ENCODE measurements at regions not wholly inside any gene's neighbourhood (a gene's known extent, or its start where the extent isn't known, plus 50 kb on each side); places are given as distances from the start of the nearest gene placed in this dataset.
"Not testable (repeated sequence)": the region's sequence is repeated elsewhere in the genome, so short reads cannot be mapped to it uniquely, and the experiment has no call there.

DNA sequence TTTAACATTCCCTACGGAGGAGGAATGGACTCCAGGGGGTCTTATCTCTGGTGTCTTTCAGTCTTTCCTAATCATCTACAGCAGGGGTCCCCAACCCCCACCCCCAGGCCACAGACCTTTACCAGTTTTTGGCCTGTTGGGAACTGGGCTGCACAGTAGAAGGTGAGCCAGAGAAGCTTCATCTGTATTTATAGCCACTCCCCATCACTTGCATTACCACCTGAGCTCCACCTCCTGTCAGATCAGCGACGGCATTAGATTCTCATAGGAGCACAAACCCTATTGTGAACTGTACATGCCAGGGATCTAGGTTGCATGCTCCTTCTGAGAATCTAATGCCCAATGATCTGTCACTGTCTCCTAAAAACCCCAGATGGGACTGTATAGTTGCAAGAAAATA is 120.0 kb upstream of the TMTC4 start:
- no peak for DNase-seq (ENCODE audit: low read depth)
- H3K4me3 ChIP-seq (ENCODE audit: control insufficient read depth, low read depth, low read length) = no peak overlapping the region
- TF ChIP-seq, protein P1, sequence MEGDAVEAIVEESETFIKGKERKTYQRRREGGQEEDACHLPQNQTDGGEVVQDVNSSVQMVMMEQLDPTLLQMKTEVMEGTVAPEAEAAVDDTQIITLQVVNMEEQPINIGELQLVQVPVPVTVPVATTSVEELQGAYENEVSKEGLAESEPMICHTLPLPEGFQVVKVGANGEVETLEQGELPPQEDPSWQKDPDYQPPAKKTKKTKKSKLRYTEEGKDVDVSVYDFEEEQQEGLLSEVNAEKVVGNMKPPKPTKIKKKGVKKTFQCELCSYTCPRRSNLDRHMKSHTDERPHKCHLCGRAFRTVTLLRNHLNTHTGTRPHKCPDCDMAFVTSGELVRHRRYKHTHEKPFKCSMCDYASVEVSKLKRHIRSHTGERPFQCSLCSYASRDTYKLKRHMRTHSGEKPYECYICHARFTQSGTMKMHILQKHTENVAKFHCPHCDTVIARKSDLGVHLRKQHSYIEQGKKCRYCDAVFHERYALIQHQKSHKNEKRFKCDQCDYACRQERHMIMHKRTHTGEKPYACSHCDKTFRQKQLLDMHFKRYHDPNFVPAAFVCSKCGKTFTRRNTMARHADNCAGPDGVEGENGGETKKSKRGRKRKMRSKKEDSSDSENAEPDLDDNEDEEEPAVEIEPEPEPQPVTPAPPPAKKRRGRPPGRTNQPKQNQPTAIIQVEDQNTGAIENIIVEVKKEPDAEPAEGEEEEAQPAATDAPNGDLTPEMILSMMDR (conservative IDR thresholded peaks at IDR 0.05; ENCODE audit: control insufficient read depth, insufficient read depth, low read depth, low read length) = no peak

DNA sequence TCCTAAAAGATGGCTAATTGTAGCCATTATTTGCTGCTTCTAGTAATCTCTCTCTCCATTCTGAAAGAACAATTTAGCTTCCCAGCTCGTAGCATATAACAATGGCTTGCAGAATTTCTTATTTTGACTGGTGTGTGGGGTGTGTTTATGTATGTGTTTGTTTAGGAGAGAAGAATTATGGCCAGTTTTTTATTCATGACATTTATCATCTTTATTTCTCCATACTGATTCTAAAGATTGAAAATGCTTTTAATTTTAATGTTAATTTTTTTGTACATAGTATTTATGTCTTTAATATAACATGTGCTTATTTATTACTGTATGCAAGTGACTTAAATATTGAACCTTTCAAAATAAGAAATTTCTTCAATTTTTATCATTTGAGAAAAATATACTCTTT is 115.8 kb upstream of the TMTC4 start:
- TF ChIP-seq, protein P1 (conservative IDR thresholded peaks at IDR 0.05; ENCODE audit: control insufficient read depth, insufficient read depth, low read depth, low read length) = no peak
- H3K4me3 ChIP-seq (ENCODE audit: control insufficient read depth, low read depth, low read length) = no peak overlapping the region
- DNase-seq (ENCODE audit: low read depth) = no peak

- TF ChIP-seq, protein P1 (conservative IDR thresholded peaks at IDR 0.05; ENCODE audit: control insufficient read depth, insufficient read depth, low read depth, low read length) = no peak
- DNase-seq (ENCODE audit: low read depth) = peak; percentile 65
- H3K4me3 ChIP-seq (ENCODE audit: control insufficient read depth, low read depth, low read length) = no peak overlapping the region
Observed at GRCh38 chr13:100789968-100790367, 115.4 kb upstream of the TMTC4 start.

- H3K4me3 ChIP-seq (ENCODE audit: control insufficient read depth, low read depth, low read length) = no peak overlapping the region
- peak; percentile 75 for DNase-seq (ENCODE audit: low read depth)
- TF ChIP-seq, protein P1 (conservative IDR thresholded peaks at IDR 0.05; ENCODE audit: control insufficient read depth, insufficient read depth, low read depth, low read length) = no peak
Observed at GRCh38 chr13:100789481-100789880, 114.9 kb upstream of the TMTC4 start.

DNA sequence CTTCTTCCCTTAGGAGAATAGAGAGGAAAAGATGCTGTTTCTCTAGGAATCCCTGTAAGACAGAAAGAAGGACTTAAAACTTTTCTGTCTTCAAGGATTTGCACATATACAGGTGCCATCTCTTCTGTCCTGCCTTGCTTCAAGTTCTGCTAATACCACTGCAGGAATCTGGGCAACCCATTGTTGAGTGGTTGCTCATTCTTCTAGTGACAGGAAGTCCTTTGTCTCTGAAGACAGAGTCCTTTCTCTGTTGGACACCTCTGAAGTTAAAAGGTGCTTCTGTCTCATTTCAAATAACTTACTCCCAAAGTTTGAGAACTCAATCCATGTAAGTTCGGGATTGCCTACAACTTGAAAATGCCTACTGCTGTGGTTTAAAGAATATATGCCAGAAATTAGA is 114.4 kb upstream of the TMTC4 start:
- DNase-seq (ENCODE audit: low read depth) = no peak
- H3K4me3 ChIP-seq (ENCODE audit: control insufficient read depth, low read depth, low read length) = no peak overlapping the region
- TF ChIP-seq, protein P1 (conservative IDR thresholded peaks at IDR 0.05; ENCODE audit: control insufficient read depth, insufficient read depth, low read depth, low read length) = no peak

DNA sequence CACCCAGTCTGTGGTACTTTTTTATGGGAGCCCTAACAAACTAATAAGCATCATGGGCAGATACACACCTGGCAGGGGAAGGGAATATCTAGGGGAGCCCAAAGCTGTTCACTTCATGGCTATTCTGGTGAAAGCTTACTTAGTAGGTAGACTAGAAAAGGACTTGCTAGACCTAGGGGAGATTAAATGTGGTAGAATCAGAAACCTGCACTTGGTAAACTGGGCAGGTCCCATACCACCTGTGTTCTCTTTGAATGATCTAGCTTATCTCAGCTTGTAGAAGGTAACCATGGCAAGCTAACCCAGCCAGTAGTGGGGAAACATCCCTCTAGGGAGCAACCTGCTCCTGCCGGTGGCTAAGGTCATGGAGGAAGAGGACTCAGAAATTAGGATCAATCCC is 113.9 kb upstream of the TMTC4 start:
- no peak for DNase-seq (ENCODE audit: low read depth)
- H3K4me3 ChIP-seq (ENCODE audit: control insufficient read depth, low read depth, low read length) = no peak overlapping the region
- TF ChIP-seq, protein P1 (conservative IDR thresholded peaks at IDR 0.05; ENCODE audit: control insufficient read depth, insufficient read depth, low read depth, low read length) = no peak

- no peak for DNase-seq (ENCODE audit: low read depth)
- no peak overlapping the region for H3K4me3 ChIP-seq (ENCODE audit: control insufficient read depth, low read depth, low read length)
- TF ChIP-seq, protein P1 (conservative IDR thresholded peaks at IDR 0.05; ENCODE audit: control insufficient read depth, insufficient read depth, low read depth, low read length) = no peak
Observed at GRCh38 chr13:100787899-100788298, 113.3 kb upstream of the TMTC4 start.

DNA sequence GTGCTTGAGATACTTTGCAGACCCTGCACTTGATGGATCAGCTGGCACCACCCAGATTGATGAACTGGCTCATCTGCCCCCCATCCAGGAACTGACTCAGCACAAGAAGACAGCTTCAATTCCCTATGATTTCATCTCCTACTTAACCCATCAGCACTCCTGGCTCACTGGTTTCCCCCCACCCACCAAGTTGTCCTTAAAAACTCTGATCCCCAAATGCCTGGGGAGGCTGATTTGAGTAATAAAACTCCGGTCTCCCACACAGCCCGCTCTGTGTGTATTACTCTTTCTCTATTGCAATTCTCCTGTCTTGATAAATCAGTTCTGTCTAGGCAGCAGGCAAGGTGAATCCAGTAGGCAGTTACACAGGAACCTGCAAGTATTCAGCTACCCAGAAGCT is 102.1 kb upstream of the TMTC4 start:
- DNase-seq (ENCODE audit: low read depth) = not testable (repeated sequence)

More for the DNA sequence above, 102.1 kb upstream of the TMTC4 start:
- not testable (repeated sequence) for H3K4me3 ChIP-seq (ENCODE audit: control insufficient read depth, low read depth, low read length)

Data from fibroblast of mammary gland (primary cell).